ENCODE measurements at regions not wholly inside any gene's neighbourhood (a gene's known extent, or its start where the extent isn't known, plus 50 kb on each side); places are given as distances from the start of the nearest gene placed in this dataset.

GRCh38 chr20:56179051-56179450 lies 69.5 kb upstream of the MC3R start:
- no peaks in the 10 kb centered on the region for H3K27me3 ChIP-seq (replicated peaks; ENCODE audit: insufficient read depth, low read length)
- H4K20me1 ChIP-seq (ENCODE audit: insufficient read depth, low read length) = no peaks in the 10 kb centered on the region
- TF ChIP-seq CTCF (IDR thresholded peaks at IDR 0.05; ENCODE audit: low read length) (no peak), EZH2 (optimal IDR thresholded peaks at IDR 0.05; ENCODE audit: low read depth, low read length) (no peak), EZH2phosphoT487 (IDR thresholded peaks at IDR 0.05; ENCODE audit: low read length) (no peak)
- H3K36me3 ChIP-seq (replicated peaks; ENCODE audit: insufficient read depth, low read length) = no peaks in the 10 kb centered on the region
- DNase-seq = no peak
- H3K79me2 ChIP-seq (ENCODE audit: low read length) = no peaks in the 10 kb centered on the region
- H3K27ac ChIP-seq (ENCODE audit: low read length) = no peak overlapping the region
- H3K4me2 ChIP-seq (ENCODE audit: low read depth, low read length) = no peak overlapping the region
- no peak overlapping the region for H3K9ac ChIP-seq (ENCODE audit: low read length)
- no peaks in the 10 kb centered on the region for H3K9me2 ChIP-seq (replicated peaks; ENCODE audit: insufficient read depth, low read length)
- no peaks in the 10 kb centered on the region for H3K4me1 ChIP-seq (ENCODE audit: low read length)
- H3K9me3 ChIP-seq (replicated peaks; ENCODE audit: insufficient read depth, low read length) = no peaks in the 10 kb centered on the region
- no peak overlapping the region for H2AFZ ChIP-seq (ENCODE audit: low read length)
- H3F3A ChIP-seq (ENCODE audit: insufficient read depth, low read length) = no peaks in the 10 kb centered on the region
- no peak overlapping the region for H3K4me3 ChIP-seq (ENCODE audit: low read length)

- TF ChIP-seq CTCF (IDR thresholded peaks at IDR 0.05; ENCODE audit: low read length) = no peak; the same call in 1 of the 2 replicates
- TF ChIP-seq EZH2 (optimal IDR thresholded peaks at IDR 0.05; ENCODE audit: low read depth, low read length) = no peak
- no peak for TF ChIP-seq EZH2phosphoT487 (IDR thresholded peaks at IDR 0.05; ENCODE audit: low read length)
- Histone ChIP-seq H3K4me2 (ENCODE audit: low read depth, low read length) (no peak overlapping the region), H2AFZ (ENCODE audit: low read length) (no peak overlapping the region), H3K79me2 (ENCODE audit: low read length) (no peaks in the 10 kb centered on the region), H3K36me3 (replicated peaks; ENCODE audit: insufficient read depth, low read length) (no peaks in the 10 kb centered on the region), H3K9me2 (replicated peaks; ENCODE audit: insufficient read depth, low read length) (no peaks in the 10 kb centered on the region), H3K27ac (ENCODE audit: low read length) (no peak overlapping the region), H3F3A (ENCODE audit: insufficient read depth, low read length) (no peaks in the 10 kb centered on the region), H3K27me3 (replicated peaks; ENCODE audit: insufficient read depth, low read length) (no peaks in the 10 kb centered on the region), H3K4me1 (ENCODE audit: low read length) (no peaks in the 10 kb centered on the region), H4K20me1 (ENCODE audit: insufficient read depth, low read length) (no peaks in the 10 kb centered on the region), H3K9me3 (replicated peaks; ENCODE audit: insufficient read depth, low read length) (no peaks in the 10 kb centered on the region), H3K4me3 (ENCODE audit: low read length) (no peak overlapping the region), H3K9ac (ENCODE audit: low read length) (no peak overlapping the region)
- no peak for DNase-seq
Measured at GRCh38 chr20:56181583-56181982, 66.9 kb upstream of the MC3R start.

GRCh38 chr20:56187534-56188165 lies 60.9 kb upstream of the MC3R start:
- no peak for DNase-seq

More at GRCh38 chr20:56187534-56188165, 60.9 kb upstream of the MC3R start:
- Histone ChIP-seq H3K27ac (ENCODE audit: low read length) (no peak overlapping the region), H3K9ac (ENCODE audit: low read length) (no peak overlapping the region), H3K79me2 (ENCODE audit: low read length) (no peaks in the 10 kb centered on the region), H4K20me1 (ENCODE audit: insufficient read depth, low read length) (no peaks in the 10 kb centered on the region), H3K9me3 (replicated peaks; ENCODE audit: insufficient read depth, low read length) (no peaks in the 10 kb centered on the region), H3K4me2 (ENCODE audit: low read depth, low read length) (no peak overlapping the region), H2AFZ (ENCODE audit: low read length) (no peak overlapping the region), H3K4me3 (ENCODE audit: low read length) (no peak overlapping the region), H3K4me1 (ENCODE audit: low read length) (no peaks in the 10 kb centered on the region), H3F3A (ENCODE audit: insufficient read depth, low read length) (no peaks in the 10 kb centered on the region), H3K27me3 (replicated peaks; ENCODE audit: insufficient read depth, low read length) (no peaks in the 10 kb centered on the region), H3K9me2 (replicated peaks; ENCODE audit: insufficient read depth, low read length) (no peaks in the 10 kb centered on the region), H3K36me3 (replicated peaks; ENCODE audit: insufficient read depth, low read length) (no peaks in the 10 kb centered on the region)
- TF ChIP-seq EZH2 (optimal IDR thresholded peaks at IDR 0.05; ENCODE audit: low read depth, low read length) (no peak), CTCF (IDR thresholded peaks at IDR 0.05; ENCODE audit: low read length) (peak; percentile 9; the same call in 1 of the 2 replicates)
